ENCODE measurements at regions not wholly inside any gene's neighbourhood (a gene's known extent, or its start where the extent isn't known, plus 50 kb on each side); places are given as distances from the start of the nearest gene placed in this dataset.
"Not testable (repeated sequence)": the region's sequence is repeated elsewhere in the genome, so short reads cannot be mapped to it uniquely, and the experiment has no call there.

DNA sequence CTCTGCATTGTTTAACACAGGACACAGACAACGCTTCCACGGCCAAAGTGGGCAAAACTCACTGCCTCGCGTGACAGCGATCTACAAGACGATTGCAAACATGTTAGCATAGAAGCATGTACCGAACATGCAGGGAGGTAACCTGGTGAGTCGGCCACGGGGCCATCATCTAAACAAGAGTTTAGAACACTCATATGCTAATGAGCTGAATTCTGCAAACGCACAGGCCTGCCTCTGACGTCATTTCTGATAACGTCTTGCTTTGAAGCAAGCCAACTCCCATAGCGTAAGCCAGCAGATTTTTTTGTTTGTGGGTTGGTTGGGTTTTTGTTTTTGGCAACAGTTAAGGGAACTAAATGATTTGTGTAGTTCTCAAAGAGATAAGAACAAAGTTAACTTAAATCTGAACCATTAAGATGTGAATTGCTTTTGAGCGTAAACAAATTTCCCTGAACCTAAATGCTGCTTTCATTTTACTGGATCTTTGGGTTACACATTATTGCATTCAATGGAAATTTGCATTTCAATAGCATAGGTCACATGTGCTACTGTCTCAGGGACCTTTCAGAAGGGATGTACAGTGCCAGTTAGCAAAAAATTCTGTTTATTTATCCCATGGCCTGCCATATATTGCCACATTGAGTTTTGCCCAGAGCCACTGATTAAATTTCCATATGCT is 184.5 kb upstream of the PDE10A start:
- no peak for DNase-seq (ENCODE audit: low read depth in 2 of 2)

DNA sequence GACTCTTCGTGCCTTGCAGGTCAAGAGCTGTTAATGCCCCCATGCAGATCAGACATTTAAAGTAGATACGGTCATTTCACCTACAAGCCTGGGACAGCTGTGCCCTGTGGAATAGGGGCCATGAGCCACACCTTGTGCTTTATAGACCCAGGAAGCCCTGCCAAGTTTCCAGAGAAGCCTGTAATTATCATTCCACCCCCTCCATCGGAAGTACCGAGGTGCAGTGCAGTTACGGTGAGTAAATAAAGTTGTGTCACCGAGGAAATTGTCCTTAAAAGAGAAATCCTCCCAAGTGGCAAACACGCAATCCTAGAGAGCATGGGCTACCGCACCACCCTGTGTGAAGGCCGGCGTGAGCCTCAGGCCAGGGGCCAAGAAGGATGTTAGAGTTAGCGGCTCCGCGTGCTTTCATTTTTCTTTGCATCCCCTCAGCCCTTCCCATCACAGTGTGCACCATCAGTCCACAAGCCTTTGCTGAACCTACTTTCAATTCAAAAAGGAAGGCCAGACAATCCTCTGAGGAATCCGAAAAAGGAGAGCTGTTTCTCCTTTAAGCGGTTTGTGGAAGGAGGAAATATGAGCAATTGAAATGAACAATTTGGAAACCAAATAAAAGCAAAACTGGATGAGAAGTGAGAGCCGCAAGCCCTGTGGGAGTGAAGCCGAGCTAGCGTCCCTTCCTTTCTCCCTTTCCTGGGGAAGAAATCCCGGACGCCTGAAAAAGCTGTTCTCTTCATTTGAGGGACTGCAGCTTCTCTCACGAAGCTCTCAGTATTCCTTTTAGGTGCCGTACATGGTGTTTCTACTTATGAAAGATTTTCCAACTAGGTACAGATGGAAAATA is 183.3 kb upstream of the PDE10A start:
- DNase-seq (ENCODE audit: low read depth in 2 of 2): no peak

DNA sequence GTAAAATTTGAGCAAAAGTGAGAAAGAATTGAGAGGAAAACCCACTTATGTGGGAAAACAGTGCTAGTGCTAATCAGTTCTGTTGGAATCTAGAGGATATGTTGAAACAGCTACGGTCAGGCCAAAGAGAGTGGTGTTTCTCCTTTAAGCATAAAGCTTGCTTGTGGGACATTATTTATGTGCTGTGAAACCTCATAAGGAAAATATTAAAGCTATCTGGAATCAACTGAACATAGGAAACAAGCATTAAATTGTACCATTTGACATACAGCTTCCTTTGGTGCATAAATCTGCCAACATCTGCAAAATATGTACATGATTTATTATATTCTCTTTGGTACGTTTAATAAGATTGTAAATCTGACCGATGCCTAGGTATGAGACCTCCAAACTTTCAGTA is 182.5 kb upstream of the PDE10A start:
- DNase-seq (ENCODE audit: low read depth in 2 of 2): no peak

- no peak for DNase-seq (ENCODE audit: low read depth in 2 of 2)
These were observed 181.8 kb upstream of the PDE10A start for GRCh38 chr6:165844801-165845364.

DNA sequence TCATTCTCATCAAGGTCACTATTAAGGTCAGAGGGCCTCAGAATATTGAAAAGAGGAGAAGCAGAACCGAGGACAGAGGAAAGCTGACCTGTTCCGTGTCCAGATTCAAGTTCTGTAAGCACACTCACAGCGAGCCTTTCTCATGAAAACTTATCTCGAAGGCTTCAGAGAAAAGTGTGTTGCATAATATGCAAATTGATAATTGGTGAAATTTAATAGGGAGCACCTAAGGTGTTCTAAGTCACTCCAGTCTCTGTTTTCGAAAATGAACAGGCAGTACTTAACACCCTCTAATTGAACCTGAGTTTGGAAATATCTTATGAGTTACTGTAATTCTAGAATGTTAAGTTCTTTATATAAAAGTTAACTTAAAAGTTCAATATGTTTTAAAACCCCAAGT is 181.2 kb upstream of the PDE10A start:
- no peak for DNase-seq (ENCODE audit: low read depth in 2 of 2)

DNA sequence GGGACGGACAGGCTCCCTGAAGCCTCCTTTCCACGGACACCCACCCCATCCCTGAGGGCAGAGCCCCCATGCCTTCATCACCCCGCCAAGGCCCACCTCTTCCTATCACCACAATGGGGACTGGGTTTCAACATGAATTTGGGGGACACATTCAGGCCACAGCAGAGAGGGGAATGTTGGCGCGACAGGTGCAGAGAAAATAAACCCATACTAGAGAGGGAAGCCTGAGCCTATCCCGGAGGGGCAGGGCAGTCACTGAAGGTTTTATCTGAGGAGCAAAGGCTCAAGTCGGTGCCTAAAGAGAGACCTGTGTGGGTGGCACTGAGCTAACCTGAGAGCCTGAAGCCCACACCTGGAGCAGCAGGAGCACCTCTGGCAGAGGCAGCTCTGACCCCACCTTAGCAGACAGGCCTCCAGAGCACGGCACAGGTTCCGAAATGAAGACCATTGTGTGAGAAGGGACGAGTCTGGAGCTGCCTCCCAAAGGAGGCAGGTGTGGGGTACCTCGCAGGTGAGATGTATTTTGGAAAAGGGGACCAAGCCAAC is 180.6 kb upstream of the PDE10A start:
- DNase-seq (ENCODE audit: low read depth in 2 of 2): no peak

- no peak for DNase-seq (ENCODE audit: low read depth in 2 of 2)
These were observed 180.1 kb upstream of the PDE10A start for GRCh38 chr6:165843121-165843520.

GRCh38 chr6:165842281-165842936 is 179.4 kb upstream of the PDE10A start:
- no peak for DNase-seq (ENCODE audit: low read depth in 2 of 2)

GRCh38 chr6:165841153-165841558 is 178.1 kb upstream of the PDE10A start:
- DNase-seq (ENCODE audit: low read depth in 2 of 2): no peak

DNA sequence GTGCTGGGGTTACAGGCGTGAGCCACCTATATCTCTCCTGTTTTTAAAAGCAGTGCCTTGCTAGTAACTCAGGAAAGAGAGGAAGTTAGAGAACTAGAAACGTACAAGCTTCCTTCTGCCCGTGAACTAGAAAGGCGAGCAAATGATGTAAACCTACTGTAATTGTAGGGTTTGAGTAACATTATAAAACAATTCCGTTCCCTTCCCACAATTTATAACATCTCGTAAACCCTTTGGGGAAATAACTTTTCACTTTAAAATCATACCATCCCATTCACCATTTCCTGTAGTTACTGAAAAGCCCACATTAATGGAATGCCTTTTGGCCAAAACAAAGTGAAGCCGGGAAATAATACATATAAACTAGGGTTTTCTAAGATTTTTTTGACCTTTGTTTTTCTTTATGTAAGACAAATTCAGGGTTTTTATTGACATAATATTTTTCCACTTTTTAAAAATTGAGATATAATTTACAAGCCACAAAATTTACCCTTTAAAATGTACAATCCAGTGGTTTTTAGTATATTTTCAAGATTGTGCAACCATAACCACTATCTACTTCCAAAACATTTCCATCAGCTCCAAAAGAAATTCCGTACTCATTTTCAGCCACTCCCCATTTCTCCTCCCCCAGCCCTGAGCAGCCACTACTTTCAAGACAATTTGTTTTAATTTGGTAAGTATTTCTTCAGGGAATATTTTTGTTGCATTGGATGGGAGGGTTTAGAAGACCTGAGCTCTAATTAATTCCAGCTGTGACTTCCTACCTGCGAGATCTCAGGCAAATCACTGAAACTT is 175.1 kb upstream of the PDE10A start:
- DNase-seq (ENCODE audit: low read depth in 2 of 2): no peak

- DNase-seq (ENCODE audit: low read depth in 2 of 2): not testable (repeated sequence)
These were observed 173.6 kb upstream of the PDE10A start for GRCh38 chr6:165836648-165837047.

- DNase-seq (ENCODE audit: low read depth in 2 of 2): no peak
These were observed 172.4 kb upstream of the PDE10A start for GRCh38 chr6:165835410-165835851.

- no peak for DNase-seq (ENCODE audit: low read depth in 2 of 2)
These were observed 171.7 kb upstream of the PDE10A start for GRCh38 chr6:165834613-165835259.

- DNase-seq (ENCODE audit: low read depth in 2 of 2): no peak
These were observed 170.3 kb upstream of the PDE10A start for GRCh38 chr6:165833355-165833754.

- no peak for DNase-seq (ENCODE audit: low read depth in 2 of 2)
These were observed 168.9 kb upstream of the PDE10A start for GRCh38 chr6:165831812-165832510.

GRCh38 chr6:165830761-165831160 is 167.7 kb upstream of the PDE10A start:
- DNase-seq (ENCODE audit: low read depth in 2 of 2): no peak

DNA sequence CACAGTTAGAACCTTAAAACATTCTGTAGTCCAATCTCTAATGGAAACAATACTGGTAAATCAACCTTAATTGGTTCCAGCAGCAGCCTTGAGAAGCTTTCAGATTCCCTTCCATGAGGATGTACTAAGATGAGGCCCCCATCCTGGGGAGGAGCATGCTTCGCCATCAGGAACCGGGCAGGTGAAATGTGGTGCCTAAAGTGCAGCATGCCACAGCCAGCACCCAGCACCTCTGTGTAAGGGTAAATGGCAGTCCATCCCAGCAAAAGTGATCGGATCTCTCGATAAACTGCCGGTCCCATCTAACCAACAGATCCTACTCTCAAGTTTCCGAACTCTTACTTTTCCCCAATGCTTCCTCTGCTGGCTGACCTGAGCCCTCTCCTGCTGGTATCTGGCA is 166.3 kb upstream of the PDE10A start:
- no peak for DNase-seq (ENCODE audit: low read depth in 2 of 2)

DNA sequence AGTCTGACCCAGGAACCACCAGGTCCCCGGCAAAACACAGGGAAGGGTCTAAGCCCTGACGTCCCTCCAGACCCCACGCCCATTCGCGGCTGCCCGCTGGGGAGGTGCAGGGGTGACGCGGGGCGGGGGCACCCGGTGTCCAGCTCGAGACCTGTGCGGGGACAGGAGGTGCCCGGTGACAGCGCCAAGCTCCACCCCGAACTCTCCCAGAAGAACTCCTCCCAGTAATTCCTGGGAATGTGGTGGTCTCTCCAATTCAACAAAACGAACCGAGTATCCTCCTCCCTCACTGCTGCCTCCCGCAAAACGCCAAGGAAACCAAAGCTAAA is 164.1 kb upstream of the PDE10A start:
- DNase-seq (ENCODE audit: low read depth in 2 of 2): no peak

GRCh38 chr6:165826487-165827189 is 163.6 kb upstream of the PDE10A start:
- DNase-seq (ENCODE audit: low read depth in 2 of 2): no peak

All from stimulated activated CD4-positive, alpha-beta T cell treated with anti-CD3 and anti-CD28 coated beads, Interleukin-4, amount 100 ng/mL, for 48 hours (primary cell).